HCT116 (cell line): ENCODE measurements at regions not wholly inside any gene's neighbourhood (a gene's known extent, or its start where the extent isn't known, plus 50 kb on each side); places are given as distances from the start of the nearest gene placed in this dataset.

Experiments
- ATAC-seq: fragments of 200-7000 bp; cut with Tn5 transposase; 2 replicates; pipeline ENCODE4 v1.9.1; 2020; ENCODE audit warnings: mild to moderate bottlenecking, moderate library complexity
- BruUV-seq: library from RNA; stranded (reverse); fragments of 400-500 nt; replicated peaks from 2 replicates; lab custom pipeline; 2021; lab: Mats Ljungman, UMichigan
- CTCF ChIA-PET: fragments of 300-600 bp; sonication (Branson Sonifier 250); formaldehyde crosslinking; loops from one replicate; lab custom pipeline; 2021; ENCODE audit warnings: antibody characterized with exemption; lab: Charles Lee
- POLR2A ChIA-PET: fragments of 300-600, 350-600 bp; sonication (Branson Sonifier 250); formaldehyde crosslinking; loops from one replicate; lab custom pipeline; 2021; ENCODE audit warnings: antibody characterized with exemption; lab: Charles Lee
- RAD21 ChIA-PET, 2 experiments: fragments of 300-600 bp; sonication (Branson Sonifier 250); formaldehyde crosslinking; loops; one replicate each; lab custom pipeline; 2023; ENCODE audit warnings: low total read pairs in 2 of 2; ENCODE audit not compliant: uncharacterized antibody in 2 of 2, unreplicated experiment in 2 of 2, low non-redundant PET in 1 of 2; lab: Charles Lee
- DNase-seq: peaks from one replicate; pipeline ENCODE4 v3.0.0-alpha.2; 2010; ENCODE audit warnings: low read depth, low spot score
- H2AFZ ChIP-seq: fragments of 200-600 bp; shearing (Covaris generic), sonication (generic); 2 replicates; pipeline ENCODE4 v1.6.1; 2017; ENCODE audit warnings: low read depth, mixed run types, mixed read lengths, antibody characterized with exemption, low read length; ENCODE audit not compliant: poor library complexity, severe bottlenecking
- H3K27ac ChIP-seq: 2 replicates; pipeline ENCODE4 v1.5.1; 2012; ENCODE audit warnings: low read depth, low read length
- H3K27me3 ChIP-seq: fragments of 200-600 bp; sonication (generic); 2 replicates; pipeline ENCODE4 v1.6.1; 2016; ENCODE audit warnings: mixed run types, low read length, mixed read lengths; ENCODE audit not compliant: insufficient read depth
- H3K36me3 ChIP-seq, 2 experiments: fragments of 200-500 bp in 1 of 2; fragments of 200-600 bp in 1 of 2; sonication (Bioruptor generic) in 1 of 2; sonication (generic) in 1 of 2; 2 replicates each; pipeline versions ENCODE4 v1.5.1 to v1.6.1; 2014 to 2016; ENCODE audit warnings: low read length in 2 of 2, inconsistent platforms in 1 of 2, mixed read lengths in 1 of 2, mixed run types in 1 of 2; ENCODE audit not compliant: insufficient read depth in 2 of 2, control insufficient read depth in 1 of 2
- H3K4me1 ChIP-seq, 2 experiments: fragments of 200-600 bp in 1 of 2; sonication (generic) in 1 of 2; 2 replicates each; pipeline versions ENCODE4 v1.5.1 to v1.6.1; 2012 to 2017; ENCODE audit warnings: low read length in 2 of 2, inconsistent platforms in 1 of 2, mild to moderate bottlenecking in 1 of 2, mixed read lengths in 1 of 2, mixed run types in 1 of 2, moderate library complexity in 1 of 2; ENCODE audit not compliant: insufficient read depth in 2 of 2, control insufficient read depth in 1 of 2
- H3K4me2 ChIP-seq: fragments of 200-600 bp; sonication (generic); 2 replicates; pipeline ENCODE4 v1.6.1; 2017; ENCODE audit warnings: mixed run types, low read length, mixed read lengths
- H3K4me3 ChIP-seq, 2 experiments: fragments of 200-600 bp in 1 of 2; sonication (generic) in 1 of 2; replicated peaks in 1 of 2; 2 replicates each; pipeline ENCODE4 v1.5.1; 2011 to 2016; ENCODE audit warnings: low read length in 2 of 2, control low read depth in 1 of 2, low read depth in 1 of 2, mild to moderate bottlenecking in 1 of 2, mixed read lengths in 1 of 2, mixed run types in 1 of 2
- H3K79me2 ChIP-seq: fragments of 200-600 bp; sonication (generic); 2 replicates; pipeline ENCODE4 v1.6.1; 2017; ENCODE audit warnings: mild to moderate bottlenecking, mixed run types, low read length, moderate library complexity, mixed read lengths; ENCODE audit not compliant: insufficient read depth
- H3K9ac ChIP-seq: fragments of 200-600 bp; sonication (generic); 2 replicates; pipeline ENCODE4 v1.6.1; 2016; ENCODE audit warnings: low read length, mixed read lengths
- H3K9me2 ChIP-seq: fragments of 200-600 bp; sonication (generic), shearing (Covaris generic); 2 replicates; pipeline ENCODE4 v1.6.1; 2017; ENCODE audit warnings: mixed run types, mild to moderate bottlenecking, moderate library complexity; ENCODE audit not compliant: insufficient read depth
- H3K9me3 ChIP-seq, 2 experiments: fragments of 200-500 bp in 1 of 2; fragments of 200-600 bp in 1 of 2; sonication (Bioruptor generic) in 1 of 2; sonication (generic) in 1 of 2; 2 replicates each; pipeline ENCODE4 v1.6.1; 2014 to 2017; ENCODE audit warnings: low read length in 2 of 2, mixed read lengths in 2 of 2, inconsistent platforms in 1 of 2, low read depth in 1 of 2, mild to moderate bottlenecking in 1 of 2, mixed run types in 1 of 2, moderate library complexity in 1 of 2; ENCODE audit not compliant: control insufficient read depth in 1 of 2, insufficient read depth in 1 of 2
- H4K20me1 ChIP-seq: fragments of 200-600 bp; sonication (generic), shearing (Covaris generic); 2 replicates; pipeline ENCODE4 v1.6.1; 2017; ENCODE audit warnings: mixed run types, mild to moderate bottlenecking, moderate library complexity; ENCODE audit not compliant: insufficient read depth
- CBX3 ChIP-seq: IDR thresholded peaks from 2 replicates; pipeline ENCODE4 v1.6.1; 2012; ENCODE audit warnings: low read depth
- EGR1 ChIP-seq: IDR thresholded peaks from 2 replicates; pipeline ENCODE4 v1.6.1; 2012; ENCODE audit warnings: low read depth
- ELF1 ChIP-seq: IDR thresholded peaks from 2 replicates; pipeline ENCODE4 v1.6.1; 2012; ENCODE audit warnings: low read depth, borderline replicate concordance
- EZH2 ChIP-seq: fragments of 200-600 bp; sonication (generic); IDR thresholded peaks from 2 replicates; pipeline ENCODE4 v1.6.1; 2017; ENCODE audit warnings: antibody characterized with exemption, mixed run types
- JUND ChIP-seq: IDR thresholded peaks from 2 replicates; pipeline ENCODE4 v1.6.1; 2012
- POLR2A ChIP-seq: IDR thresholded peaks from 2 replicates; pipeline ENCODE4 v1.7.0; 2011; ENCODE audit warnings: borderline replicate concordance; ENCODE audit not compliant: insufficient read depth, insufficient read length; ENCODE audit errors: extremely low read depth
- RAD21 ChIP-seq: IDR thresholded peaks from 2 replicates; pipeline ENCODE4 v1.6.1; 2012; ENCODE audit warnings: low read depth, mild to moderate bottlenecking
- REST ChIP-seq: IDR thresholded peaks from 2 replicates; pipeline ENCODE4 v1.6.1; 2012; ENCODE audit warnings: low read depth
- SRF ChIP-seq: IDR thresholded peaks from 2 replicates; pipeline ENCODE4 v1.6.1; 2012; ENCODE audit warnings: low read depth
- TCF7L2 ChIP-seq: IDR thresholded peaks from 2 replicates; pipeline ENCODE4 v1.7.0; 2011; ENCODE audit warnings: borderline replicate concordance, inconsistent platforms; ENCODE audit not compliant: insufficient read depth, insufficient read length; ENCODE audit errors: extremely low read depth
- ZFX ChIP-seq: fragments of 450-650 bp; IDR thresholded peaks from 2 replicates; pipeline ENCODE4 v1.6.1; 2017
- ZNF274 ChIP-seq: fragments of 200-500 bp; sonication (Bioruptor generic); IDR thresholded peaks from 2 replicates; pipeline ENCODE4 v1.6.1; 2014; ENCODE audit warnings: mild to moderate bottlenecking, low read depth, low read length, inconsistent platforms
- intact Hi-C: fragments of 100-400 bp; cut with micrococcal nuclease; formaldehyde crosslinking; loops from 2 replicates; pipeline ENCODE4 v1.10.0; 2022
- TF ChIP-seq, protein P1 (sequence below): IDR thresholded peaks from 2 replicates; pipeline ENCODE4 v1.6.1; 2012
- TF ChIP-seq, protein P2 (sequence below): IDR thresholded peaks from 2 replicates; pipeline ENCODE4 v1.6.1; 2012

DNA sequence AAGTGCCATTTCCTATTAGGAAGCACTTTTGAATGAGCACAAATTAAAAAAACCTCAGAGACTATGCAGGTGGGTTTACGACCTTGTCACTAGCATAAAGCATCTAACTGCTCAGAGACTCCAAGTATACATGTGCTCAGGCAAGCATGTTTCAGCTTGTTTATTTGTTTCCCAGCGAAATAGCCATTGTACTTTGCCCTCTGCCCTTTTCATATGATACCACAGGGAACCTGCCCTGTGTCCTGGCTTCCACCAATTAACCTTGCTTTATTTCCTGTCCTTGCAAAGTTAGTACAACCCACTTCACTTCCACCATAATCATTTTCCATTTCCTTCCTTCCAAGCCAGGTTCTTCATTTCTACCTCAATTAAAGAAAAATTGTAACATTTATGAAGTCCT is 194.9 kb downstream of the DUSP6 start:
- no peaks in the 10 kb centered on the region for H3K36me3 ChIP-seq
- intact Hi-C loops = loop anchor here (10.0 kb wide), 1 partner anchor 187 kb away; no protein-coding TSS in a partner anchor
- no peak overlapping the region for H3K4me3 ChIP-seq
- no peaks in the 10 kb centered on the region for H3K27me3 ChIP-seq
- TF ChIP-seq REST (no peak), JUND (no peak), SRF (no peak), RAD21 (no peak), POLR2A (no peak), EGR1 (no peak), ELF1 (no peak), TCF7L2 (no peak), CBX3 (no peak), EZH2 (no peak), ZNF274 (no peak), ZFX (no peak)
- TF ChIP-seq, protein P1, sequence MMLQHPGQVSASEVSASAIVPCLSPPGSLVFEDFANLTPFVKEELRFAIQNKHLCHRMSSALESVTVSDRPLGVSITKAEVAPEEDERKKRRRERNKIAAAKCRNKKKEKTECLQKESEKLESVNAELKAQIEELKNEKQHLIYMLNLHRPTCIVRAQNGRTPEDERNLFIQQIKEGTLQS = no peak
- TF ChIP-seq, protein P2, sequence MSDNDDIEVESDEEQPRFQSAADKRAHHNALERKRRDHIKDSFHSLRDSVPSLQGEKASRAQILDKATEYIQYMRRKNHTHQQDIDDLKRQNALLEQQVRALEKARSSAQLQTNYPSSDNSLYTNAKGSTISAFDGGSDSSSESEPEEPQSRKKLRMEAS = no peak
- H3K9ac ChIP-seq = no peak overlapping the region
- no peaks in the 10 kb centered on the region for H3K9me3 ChIP-seq
- H3K27ac ChIP-seq = no peak overlapping the region
- H3K4me1 ChIP-seq = peaks cover 0 to 5% of the 10 kb centered on the region in 2 experiments; a peak in 1 of 4 replicates
- H3K79me2 ChIP-seq = no peaks in the 10 kb centered on the region
- ChIA-PET POLR2A (no interaction called here), CTCF (no interaction called here), RAD21 (no interaction called here)
- H3K9me2 ChIP-seq = no peaks in the 10 kb centered on the region
- H4K20me1 ChIP-seq = no peaks in the 10 kb centered on the region
- no peak for ATAC-seq
- no peak overlapping the region for H3K4me2 ChIP-seq
- BruUV-seq = no TSS peak
- no peak for DNase-seq
- no peak overlapping the region for H2AFZ ChIP-seq
